Stimulated activated CD8-positive, alpha-beta memory T cell treated with anti-CD3 and anti-CD28 coated beads, Interleukin-12 subunit alpha, Interleukin-12 subunit beta, amount 100 ng/mL, for 24 hours (primary cell): ENCODE measurements at regions not wholly inside any gene's neighbourhood (a gene's known extent, or its start where the extent isn't known, plus 50 kb on each side); places are given as distances from the start of the nearest gene placed in this dataset.

Source experiments
- DNase-seq: peaks from one replicate; pipeline ENCODE4 v3.0.0-alpha.2; 2020; ENCODE audit errors: extremely low read depth

- DNase-seq = no peak
Observed at GRCh38 chr4:181672751-181673150, 570.5 kb upstream of the TENM3 start.

- no peak for DNase-seq
Observed at GRCh38 chr4:181674315-181674875, 568.8 kb upstream of the TENM3 start.

- no peak for DNase-seq
Observed at GRCh38 chr4:181676546-181676945, 566.7 kb upstream of the TENM3 start.

GRCh38 chr4:181677201-181677600, 566.0 kb upstream of the TENM3 start:
- DNase-seq = no peak

- DNase-seq = no peak
Observed at GRCh38 chr4:181677621-181678020, 565.6 kb upstream of the TENM3 start.

GRCh38 chr4:181679754-181680153, 563.4 kb upstream of the TENM3 start:
- no peak for DNase-seq

GRCh38 chr4:181682367-181683047, 560.7 kb upstream of the TENM3 start:
- DNase-seq = no peak

- no peak for DNase-seq
Observed at GRCh38 chr4:181684310-181684709, 558.9 kb upstream of the TENM3 start.

- no peak for DNase-seq
Observed at GRCh38 chr4:181685461-181685860, 557.7 kb upstream of the TENM3 start.

- no peak for DNase-seq
Observed at GRCh38 chr4:181685911-181686310, 557.3 kb upstream of the TENM3 start.

GRCh38 chr4:181687116-181687515, 556.1 kb upstream of the TENM3 start:
- no peak for DNase-seq

GRCh38 chr4:181688432-181688831, 554.8 kb upstream of the TENM3 start:
- no peak for DNase-seq

- no peak for DNase-seq
Observed at GRCh38 chr4:181688872-181689271, 554.3 kb upstream of the TENM3 start.

- no peak for DNase-seq
Observed at GRCh38 chr4:181690498-181690897, 552.7 kb upstream of the TENM3 start.

- DNase-seq = no peak
Observed at GRCh38 chr4:181692965-181693364, 550.2 kb upstream of the TENM3 start.

- no peak for DNase-seq
Observed at GRCh38 chr4:181693517-181693916, 549.7 kb upstream of the TENM3 start.

GRCh38 chr4:181698221-181698620, 545.0 kb upstream of the TENM3 start:
- DNase-seq = no peak

- no peak for DNase-seq
Observed at GRCh38 chr4:181701214-181701613, 542.0 kb upstream of the TENM3 start.

GRCh38 chr4:181701894-181702293, 541.3 kb upstream of the TENM3 start:
- DNase-seq = no peak

- DNase-seq = no peak
Observed at GRCh38 chr4:181702864-181703495, 540.2 kb upstream of the TENM3 start.

GRCh38 chr4:181710143-181710542, 533.1 kb upstream of the TENM3 start:
- DNase-seq = no peak

GRCh38 chr4:181711387-181711786, 531.8 kb upstream of the TENM3 start:
- no peak for DNase-seq

GRCh38 chr4:181728305-181728966, 514.8 kb upstream of the TENM3 start:
- no peak for DNase-seq
